Endothelial cell of umbilical vein (primary cell): ENCODE measurements at regions not wholly inside any gene's neighbourhood (a gene's known extent, or its start where the extent isn't known, plus 50 kb on each side); places are given as distances from the start of the nearest gene placed in this dataset.

Experiments
- BruUV-seq: library from RNA; stranded (reverse); fragments of 400-500 nt; replicated peaks from 2 replicates; lab custom pipeline; 2021; lab: Mats Ljungman, UMichigan
- CTCF ChIA-PET: fragments of 300-600, 350-600 bp; sonication (Branson Sonifier 250); formaldehyde crosslinking; loops from one replicate; lab custom pipeline; 2021; ENCODE audit warnings: antibody characterized with exemption, inconsistent platforms; lab: Charles Lee
- POLR2A ChIA-PET: fragments of 300-600, 350-600 bp; sonication (Branson Sonifier 250); formaldehyde crosslinking; loops from one replicate; lab custom pipeline; 2021; ENCODE audit warnings: antibody characterized with exemption, inconsistent platforms; lab: Charles Lee
- DNase-seq: peaks from one replicate; pipeline ENCODE4 v3.0.0-alpha.2; 2011; ENCODE audit warnings: low read depth, low spot score
- FAIRE-seq: peaks from 2 replicates; lab custom pipeline; 2011; peaks lifted over from hg19 to GRCh38; lab: Jason Lieb, UNC
- H2AFZ ChIP-seq: 2 replicates; pipeline ENCODE4 v1.6.0; 2012; ENCODE audit warnings: low read depth, low read length, control low read depth, inconsistent platforms
- H3K27ac ChIP-seq: 2 replicates; pipeline ENCODE4 v1.5.1; 2011; ENCODE audit warnings: low read depth, mild to moderate bottlenecking, control low read depth, low read length, moderate library complexity; ENCODE audit not compliant: insufficient read depth
- H3K27me3 ChIP-seq, 2 experiments: 2 replicates each; pipeline versions ENCODE4 v1.6.0 to v1.6.1; 2011; ENCODE audit warnings: low read length in 2 of 2, mixed read lengths in 1 of 2; ENCODE audit not compliant: control insufficient read depth in 2 of 2, insufficient read depth in 2 of 2
- H3K36me3 ChIP-seq, 2 experiments: 2 replicates in 1 of 2; 3 replicates in 1 of 2; pipeline ENCODE4 v1.5.1; 2011; ENCODE audit warnings: low read length in 2 of 2, mild to moderate bottlenecking in 1 of 2, moderate library complexity in 1 of 2; ENCODE audit not compliant: control insufficient read depth in 2 of 2, insufficient read depth in 2 of 2; ENCODE audit errors: extremely low read depth in 1 of 2
- H3K4me1 ChIP-seq: 3 replicates; pipeline ENCODE4 v1.5.1; 2011; ENCODE audit warnings: mild to moderate bottlenecking, low read length; ENCODE audit not compliant: control insufficient read depth, insufficient read depth; ENCODE audit errors: extremely low read depth
- H3K4me2 ChIP-seq: 2 replicates; pipeline ENCODE4 v1.6.1; 2011; ENCODE audit warnings: low read length, control low read depth, mixed read lengths; ENCODE audit not compliant: insufficient read depth
- H3K4me3 ChIP-seq, 3 experiments: fragments of 200-600 bp in 1 of 3; sonication (generic), shearing (Covaris generic) in 1 of 3; replicated peaks in 1 of 3; 2 replicates each; pipeline ENCODE4 v1.5.1; 2011 to 2016; ENCODE audit warnings: control low read depth in 3 of 3, low read length in 3 of 3, mild to moderate bottlenecking in 2 of 3, inconsistent platforms in 1 of 3, low read depth in 1 of 3, moderate library complexity in 1 of 3; ENCODE audit not compliant: insufficient read depth in 1 of 3
- H3K79me2 ChIP-seq: 2 replicates; pipeline ENCODE4 v1.6.0; 2012; ENCODE audit warnings: low read length, inconsistent platforms; ENCODE audit not compliant: control insufficient read depth, insufficient read depth
- H3K9ac ChIP-seq: replicated peaks from 2 replicates; pipeline ENCODE3; 2011; ENCODE audit warnings: low read length, control low read depth; ENCODE audit not compliant: insufficient read depth; ENCODE audit errors: extremely low read depth
- H3K9me1 ChIP-seq: replicated peaks from 3 replicates; pipeline ENCODE4 v1.6.0; 2011; ENCODE audit warnings: mild to moderate bottlenecking, low read length; ENCODE audit not compliant: control insufficient read depth, insufficient read depth; ENCODE audit errors: extremely low read depth
- H3K9me3 ChIP-seq: replicated peaks from 2 replicates; pipeline ENCODE4 v1.5.1; 2012; ENCODE audit warnings: low read length, inconsistent platforms; ENCODE audit not compliant: control insufficient read depth, insufficient read depth
- H4K20me1 ChIP-seq: replicated peaks from 2 replicates; pipeline ENCODE3; 2011; ENCODE audit warnings: mild to moderate bottlenecking, low read length; ENCODE audit not compliant: control insufficient read depth, insufficient read depth; ENCODE audit errors: extremely low read depth
- CTCF ChIP-seq, 2 donors: IDR thresholded peaks; 1 replicate in 1 of 2; 2 replicates in 1 of 2; pipeline ENCODE4 v1.5.1; 2011; ENCODE audit warnings: low read length in 2 of 2, mild to moderate bottlenecking in 2 of 2, moderate library complexity in 2 of 2, control low read depth in 1 of 2, inconsistent platforms in 1 of 2, low read depth in 1 of 2; ENCODE audit not compliant: insufficient read depth in 1 of 2; ENCODE audit errors: extremely low read depth in 1 of 2
- EZH2 ChIP-seq: IDR thresholded peaks from 2 replicates; pipeline ENCODE4 v1.6.1; 2012; ENCODE audit warnings: borderline replicate concordance, low read depth, mild to moderate bottlenecking, moderate library complexity, low read length, inconsistent platforms; ENCODE audit not compliant: severe bottlenecking
- FOS ChIP-seq: IDR thresholded peaks from 2 replicates; pipeline ENCODE4 v1.6.1; 2011; ENCODE audit warnings: mild to moderate bottlenecking, low read length, moderate library complexity, borderline replicate concordance; ENCODE audit not compliant: insufficient read depth
- GATA2 ChIP-seq: IDR thresholded peaks from 2 replicates; pipeline ENCODE4 v1.7.0; 2011; ENCODE audit warnings: low read depth, mild to moderate bottlenecking, moderate library complexity, mixed read lengths, low read length; ENCODE audit not compliant: insufficient read length, insufficient read depth
- JUN ChIP-seq: IDR thresholded peaks from 2 replicates; pipeline ENCODE4 v1.6.1; 2011; ENCODE audit warnings: borderline replicate concordance, low read depth; ENCODE audit not compliant: insufficient read length, insufficient read depth
- MAX ChIP-seq: IDR thresholded peaks from 2 replicates; pipeline ENCODE4 v1.6.1; 2011; ENCODE audit not compliant: insufficient read depth, insufficient read length
- MYC ChIP-seq: IDR thresholded peaks from one replicate; pipeline ENCODE4 v1.6.1; 2011; ENCODE audit warnings: mild to moderate bottlenecking, low read depth, low read length
- POLR2A ChIP-seq: IDR thresholded peaks from 2 replicates; pipeline ENCODE4 v1.6.1; 2012; ENCODE audit warnings: low read depth, mild to moderate bottlenecking, control low read depth, low read length
- POLR2AphosphoS5 ChIP-seq: IDR thresholded peaks from 2 replicates; pipeline ENCODE4 v1.6.1; 2012; ENCODE audit warnings: low read depth, mild to moderate bottlenecking, control low read depth, low read length, moderate library complexity; ENCODE audit not compliant: insufficient read depth
- dilution Hi-C: fragments of 300-500 bp; cut with MboI; formaldehyde crosslinking; loops from one replicate; pipeline ENCODE4 v1.15.0; 2019; ENCODE audit warnings: low sequenced_read_pairs; ENCODE audit not compliant: extremely low pct_ligation_motif_present
- intact Hi-C: fragments of 100-400 bp; cut with micrococcal nuclease; formaldehyde crosslinking; loops from one replicate; pipeline ENCODE4 v1.10.0; 2022

- Histone ChIP-seq H3K4me1 (no peaks in the 10 kb centered on the region), H3K27me3 (no peaks in the 10 kb centered on the region), H2AFZ (no peak overlapping the region), H3K9ac (no peak overlapping the region), H3K4me2 (no peak overlapping the region), H3K36me3 (no peaks in the 10 kb centered on the region), H3K9me3 (no peaks in the 10 kb centered on the region), H4K20me1 (no peaks in the 10 kb centered on the region), H3K9me1 (no peaks in the 10 kb centered on the region), H3K27ac (no peak overlapping the region), H3K79me2 (no peaks in the 10 kb centered on the region), H3K4me3 (no peak overlapping the region)
- TF ChIP-seq POLR2AphosphoS5 (no peak), FOS (no peak), POLR2A (no peak), GATA2 (no peak), MAX (no peak), CTCF (IDR thresholded peaks at IDR 0.05; ENCODE audit: extremely low read depth in 1 of 2, insufficient read depth in 1 of 2, low read depth in 1 of 2, low read length in 2 of 2) (no peak), JUN (no peak), EZH2 (no peak), MYC (no peak)
- intact Hi-C loops = no loop called here
- ChIA-PET POLR2A (no interaction called here), CTCF (interaction anchor here (1.5 to 1.6 kb wide), 2 partner anchors 12 to 816 kb away, joined by 3 to 4 read pairs; no protein-coding TSS in a partner anchor)
- DNase-seq (no peak), FAIRE-seq (no peak)
- no TSS peak for BruUV-seq
- dilution Hi-C loops = no loop called here
These were observed 158.9 kb upstream of the JUN start for GRCh38 chr1:58942759-58943191.
